ENCODE measurements at regions not wholly inside any gene's neighbourhood (a gene's known extent, or its start where the extent isn't known, plus 50 kb on each side); places are given as distances from the start of the nearest gene placed in this dataset.

DNA sequence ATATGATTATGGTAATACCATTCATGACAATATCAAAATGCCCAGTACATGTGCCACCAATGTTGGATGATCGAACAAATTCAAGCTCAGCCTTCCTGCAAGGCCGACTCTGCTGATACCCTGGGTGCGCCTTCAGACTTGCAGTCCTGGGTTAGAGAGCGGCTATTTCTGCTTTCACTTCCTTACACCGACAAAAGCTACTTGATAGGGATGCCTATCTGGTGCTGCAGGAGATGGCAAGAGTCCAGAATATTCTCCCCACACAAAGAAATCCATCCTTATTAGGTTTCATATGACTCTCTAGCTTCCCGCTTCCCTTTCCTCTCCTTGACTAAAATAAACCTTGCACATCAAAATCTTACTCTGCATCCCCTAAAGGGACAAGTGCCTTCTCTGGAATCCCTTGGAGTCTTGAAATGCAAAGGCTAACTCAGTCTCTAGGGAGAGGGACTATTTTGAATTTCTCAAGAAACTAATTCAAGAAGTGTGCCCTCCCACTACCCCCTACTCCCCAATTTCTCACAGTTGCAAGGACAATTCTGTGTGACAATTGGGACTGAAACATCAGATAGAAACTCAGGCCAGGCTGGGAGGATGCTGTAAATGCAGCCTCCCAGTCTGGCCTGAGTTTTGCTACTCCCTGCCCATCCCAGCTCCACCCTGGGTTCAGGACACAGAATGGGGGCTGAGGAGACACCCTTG, 103.1 kb upstream of the USP24 start:
- TF ChIP-seq POLR2AphosphoS5 (IDR thresholded peaks at IDR 0.05; ENCODE audit: low read depth) = no peak
- TF ChIP-seq, protein P1, sequence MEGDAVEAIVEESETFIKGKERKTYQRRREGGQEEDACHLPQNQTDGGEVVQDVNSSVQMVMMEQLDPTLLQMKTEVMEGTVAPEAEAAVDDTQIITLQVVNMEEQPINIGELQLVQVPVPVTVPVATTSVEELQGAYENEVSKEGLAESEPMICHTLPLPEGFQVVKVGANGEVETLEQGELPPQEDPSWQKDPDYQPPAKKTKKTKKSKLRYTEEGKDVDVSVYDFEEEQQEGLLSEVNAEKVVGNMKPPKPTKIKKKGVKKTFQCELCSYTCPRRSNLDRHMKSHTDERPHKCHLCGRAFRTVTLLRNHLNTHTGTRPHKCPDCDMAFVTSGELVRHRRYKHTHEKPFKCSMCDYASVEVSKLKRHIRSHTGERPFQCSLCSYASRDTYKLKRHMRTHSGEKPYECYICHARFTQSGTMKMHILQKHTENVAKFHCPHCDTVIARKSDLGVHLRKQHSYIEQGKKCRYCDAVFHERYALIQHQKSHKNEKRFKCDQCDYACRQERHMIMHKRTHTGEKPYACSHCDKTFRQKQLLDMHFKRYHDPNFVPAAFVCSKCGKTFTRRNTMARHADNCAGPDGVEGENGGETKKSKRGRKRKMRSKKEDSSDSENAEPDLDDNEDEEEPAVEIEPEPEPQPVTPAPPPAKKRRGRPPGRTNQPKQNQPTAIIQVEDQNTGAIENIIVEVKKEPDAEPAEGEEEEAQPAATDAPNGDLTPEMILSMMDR (IDR thresholded peaks at IDR 0.05; ENCODE audit: insufficient read depth, low read length) = no peak
- TF ChIP-seq, protein P2, sequence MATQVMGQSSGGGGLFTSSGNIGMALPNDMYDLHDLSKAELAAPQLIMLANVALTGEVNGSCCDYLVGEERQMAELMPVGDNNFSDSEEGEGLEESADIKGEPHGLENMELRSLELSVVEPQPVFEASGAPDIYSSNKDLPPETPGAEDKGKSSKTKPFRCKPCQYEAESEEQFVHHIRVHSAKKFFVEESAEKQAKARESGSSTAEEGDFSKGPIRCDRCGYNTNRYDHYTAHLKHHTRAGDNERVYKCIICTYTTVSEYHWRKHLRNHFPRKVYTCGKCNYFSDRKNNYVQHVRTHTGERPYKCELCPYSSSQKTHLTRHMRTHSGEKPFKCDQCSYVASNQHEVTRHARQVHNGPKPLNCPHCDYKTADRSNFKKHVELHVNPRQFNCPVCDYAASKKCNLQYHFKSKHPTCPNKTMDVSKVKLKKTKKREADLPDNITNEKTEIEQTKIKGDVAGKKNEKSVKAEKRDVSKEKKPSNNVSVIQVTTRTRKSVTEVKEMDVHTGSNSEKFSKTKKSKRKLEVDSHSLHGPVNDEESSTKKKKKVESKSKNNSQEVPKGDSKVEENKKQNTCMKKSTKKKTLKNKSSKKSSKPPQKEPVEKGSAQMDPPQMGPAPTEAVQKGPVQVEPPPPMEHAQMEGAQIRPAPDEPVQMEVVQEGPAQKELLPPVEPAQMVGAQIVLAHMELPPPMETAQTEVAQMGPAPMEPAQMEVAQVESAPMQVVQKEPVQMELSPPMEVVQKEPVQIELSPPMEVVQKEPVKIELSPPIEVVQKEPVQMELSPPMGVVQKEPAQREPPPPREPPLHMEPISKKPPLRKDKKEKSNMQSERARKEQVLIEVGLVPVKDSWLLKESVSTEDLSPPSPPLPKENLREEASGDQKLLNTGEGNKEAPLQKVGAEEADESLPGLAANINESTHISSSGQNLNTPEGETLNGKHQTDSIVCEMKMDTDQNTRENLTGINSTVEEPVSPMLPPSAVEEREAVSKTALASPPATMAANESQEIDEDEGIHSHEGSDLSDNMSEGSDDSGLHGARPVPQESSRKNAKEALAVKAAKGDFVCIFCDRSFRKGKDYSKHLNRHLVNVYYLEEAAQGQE (IDR thresholded peaks at IDR 0.05; ENCODE audit: insufficient replicate concordance, low read depth) = no peak
